GM12875 (cell line): ENCODE measurements at regions not wholly inside any gene's neighbourhood (a gene's known extent, or its start where the extent isn't known, plus 50 kb on each side); places are given as distances from the start of the nearest gene placed in this dataset.
A peak's percentile ranks its signal among the peaks of the same experiment; 100 is the strongest.

ENCODE experiments used
- H3K4me3 ChIP-seq: one replicate; pipeline ENCODE4 v1.5.1; 2011; ENCODE audit warnings: low read depth, low read length, control low read depth
- CTCF ChIP-seq: IDR thresholded peaks from 2 replicates; pipeline ENCODE4 v1.5.1; 2011; ENCODE audit warnings: low read depth, mild to moderate bottlenecking, control low read depth, inconsistent platforms, low read length, moderate library complexity, borderline replicate concordance; ENCODE audit not compliant: insufficient read depth

- H3K4me3 ChIP-seq: no peak overlapping the region
- no peak for TF ChIP-seq CTCF
Measured at GRCh38 chr2:236348279-236348678, 84.1 kb upstream of the ASB18 start.

- H3K4me3 ChIP-seq: no peak overlapping the region
- no peak for TF ChIP-seq CTCF
Measured at GRCh38 chr2:236348976-236349375, 84.8 kb upstream of the ASB18 start.

- TF ChIP-seq CTCF: no peak
- no peak overlapping the region for H3K4me3 ChIP-seq
Measured at GRCh38 chr2:236350426-236350825, 86.2 kb upstream of the ASB18 start.

- TF ChIP-seq CTCF: no peak
- no peak overlapping the region for H3K4me3 ChIP-seq
Measured at GRCh38 chr2:236351966-236352525, 87.8 kb upstream of the ASB18 start.

- H3K4me3 ChIP-seq: no peak overlapping the region
- TF ChIP-seq CTCF: peak; percentile 58; the same call in 1 of the 2 replicates
Measured at GRCh38 chr2:236352761-236353593, 88.8 kb upstream of the ASB18 start.

GRCh38 chr2:236353594-236353942 is 89.4 kb upstream of the ASB18 start:
- TF ChIP-seq CTCF: no peak
- no peak overlapping the region for H3K4me3 ChIP-seq
